Ascending aorta (tissue), 2 donors: ENCODE measurements at regions not wholly inside any gene's neighbourhood (a gene's known extent, or its start where the extent isn't known, plus 50 kb on each side); places are given as distances from the start of the nearest gene placed in this dataset.
A peak's percentile ranks its signal among the peaks of the same experiment; 100 is the strongest.
"Not testable (repeated sequence)": the region's sequence is repeated elsewhere in the genome, so short reads cannot be mapped to it uniquely, and the experiment has no call there.

Source experiments
- DNase-seq, 2 donors: peaks; one replicate each; pipeline ENCODE4 v3.0.0-alpha.2; 2019; ENCODE audit warnings: low spot score in 2 of 2
- H3K27ac ChIP-seq, 2 donors: fragments of 200-600 bp; sonication (generic); one replicate each; pipeline ENCODE4 v1.5.1; 2016 to 2017; ENCODE audit warnings: mild to moderate bottlenecking in 1 of 2
- H3K27me3 ChIP-seq: fragments of 200-600 bp; sonication (generic); one replicate; pipeline ENCODE4 v1.5.1; 2017
- H3K36me3 ChIP-seq, 2 donors: fragments of 200-600 bp; sonication (generic); one replicate each; pipeline ENCODE4 v1.5.1; 2016
- H3K4me1 ChIP-seq, 2 donors: fragments of 200-600 bp; sonication (generic); one replicate each; pipeline ENCODE4 v1.5.1; 2016 to 2017; ENCODE audit warnings: mild to moderate bottlenecking in 1 of 2
- H3K4me3 ChIP-seq, 2 donors: fragments of 200-600 bp; sonication (generic); one replicate each; pipeline ENCODE4 v1.5.1; 2016 to 2017; ENCODE audit warnings: mild to moderate bottlenecking in 1 of 2
- H3K9me3 ChIP-seq, 2 donors: fragments of 200-600 bp; sonication (generic); one replicate each; pipeline ENCODE4 v1.5.1; 2016
- CTCF ChIP-seq, 3 experiments: fragments of 200-600 bp in 2 of 3; fragments of 450-650 bp in 1 of 3; sonication (generic) in 2 of 3; IDR thresholded peaks; one replicate each; pipeline ENCODE4 v1.5.1; 2016 to 2019; ENCODE audit warnings: antibody characterized with exemption in 3 of 3, mild to moderate bottlenecking in 1 of 3, moderate library complexity in 1 of 3
- intact Hi-C: fragments of 100-400 bp; cut with DNase I; formaldehyde crosslinking; loops from one replicate; pipeline ENCODE4 v1.15.1; 2023

GRCh38 chr9:115690786-115691496, 462.6 kb upstream of the PAPPA start:
- DNase-seq = no peak
- TF ChIP-seq CTCF (IDR thresholded peaks at IDR 0.05) = no peak
- intact Hi-C loops = loop anchor here (1.0 to 5.0 kb wide), 6 partner anchors 18 to 881 kb away; no protein-coding TSS in a partner anchor
- H3K27me3 ChIP-seq = no peaks in the 10 kb centered on the region
- no peak overlapping the region for H3K4me3 ChIP-seq
- no peaks in the 10 kb centered on the region for H3K9me3 ChIP-seq
- peaks cover 0 to 6% of the 10 kb centered on the region in 2 donors for H3K4me1 ChIP-seq
- H3K27ac ChIP-seq = peak overlapping the region; percentile 57 to 67
- no peaks in the 10 kb centered on the region for H3K36me3 ChIP-seq

GRCh38 chr9:115691693-115692092, 461.9 kb upstream of the PAPPA start:
- Histone ChIP-seq H3K27ac (peak overlapping the region; percentile 57 to 67), H3K4me3 (no peak overlapping the region), H3K27me3 (no peaks in the 10 kb centered on the region), H3K4me1 (peaks cover 0 to 6% of the 10 kb centered on the region in 2 donors), H3K36me3 (no peaks in the 10 kb centered on the region), H3K9me3 (no peaks in the 10 kb centered on the region)
- no peak for DNase-seq
- TF ChIP-seq CTCF (IDR thresholded peaks at IDR 0.05) = no peak
- intact Hi-C loops = loop anchor here (1.0 to 5.0 kb wide), 6 partner anchors 19 to 881 kb away; no protein-coding TSS in a partner anchor

GRCh38 chr9:115692868-115693267, 460.7 kb upstream of the PAPPA start:
- not testable (repeated sequence) for H3K27ac ChIP-seq, H3K9me3 ChIP-seq, H3K27me3 ChIP-seq, DNase-seq, H3K36me3 ChIP-seq, H3K4me1 ChIP-seq, H3K4me3 ChIP-seq
- intact Hi-C loops = loop anchor here (5.0 kb wide), 3 partner anchors 64 to 879 kb away; no protein-coding TSS in a partner anchor

- no peak for DNase-seq
- peak; percentile 36 to 52 (median 36) for TF ChIP-seq CTCF (IDR thresholded peaks at IDR 0.05)
Measured at GRCh38 chr9:115694014-115694413, 459.6 kb upstream of the PAPPA start.

GRCh38 chr9:115694991-115695390, 458.6 kb upstream of the PAPPA start:
- intact Hi-C loops = loop anchor here (1.0 to 5.0 kb wide), 4 partner anchors 62 to 877 kb away; no protein-coding TSS in a partner anchor
- TF ChIP-seq CTCF (IDR thresholded peaks at IDR 0.05) = no peak
- DNase-seq = no peak

More at GRCh38 chr9:115694014-115694413, 459.6 kb upstream of the PAPPA start:
- Histone ChIP-seq H3K9me3 (no peaks in the 10 kb centered on the region), H3K4me3 (no peak overlapping the region), H3K27me3 (no peaks in the 10 kb centered on the region), H3K27ac (no peak overlapping the region), H3K4me1 (peaks cover 0 to 6% of the 10 kb centered on the region in 2 donors), H3K36me3 (no peaks in the 10 kb centered on the region)
- intact Hi-C loops = loop anchor here (1.0 to 5.0 kb wide), 4 partner anchors 63 to 878 kb away; no protein-coding TSS in a partner anchor

GRCh38 chr9:115712981-115713380, 440.6 kb upstream of the PAPPA start:
- Histone ChIP-seq H3K27ac (no peak overlapping the region), H3K27me3 (no peaks in the 10 kb centered on the region), H3K9me3 (no peaks in the 10 kb centered on the region), H3K4me1 (no peaks in the 10 kb centered on the region), H3K36me3 (no peaks in the 10 kb centered on the region), H3K4me3 (no peak overlapping the region)
- no peak for TF ChIP-seq CTCF (IDR thresholded peaks at IDR 0.05)
- intact Hi-C loops = no loop called here
- no peak for DNase-seq

More at GRCh38 chr9:115694991-115695390, 458.6 kb upstream of the PAPPA start:
- H3K27ac ChIP-seq = no peak overlapping the region
- H3K36me3 ChIP-seq = no peaks in the 10 kb centered on the region
- H3K27me3 ChIP-seq = no peaks in the 10 kb centered on the region
- no peak overlapping the region for H3K4me3 ChIP-seq
- H3K4me1 ChIP-seq = peaks cover 0 to 6% of the 10 kb centered on the region in 2 donors
- no peaks in the 10 kb centered on the region for H3K9me3 ChIP-seq
